Glomerular endothelial cell (primary cell): ENCODE measurements at regions not wholly inside any gene's neighbourhood (a gene's known extent, or its start where the extent isn't known, plus 50 kb on each side); places are given as distances from the start of the nearest gene placed in this dataset.

Experiments
- DNase-seq: peaks from one replicate; pipeline ENCODE4 v3.0.0-alpha.2; 2011; ENCODE audit warnings: low read depth, low spot score; ENCODE audit errors: extremely low read depth

- no peak for DNase-seq
Observed at GRCh38 chr4:89604951-89605350, 232.0 kb downstream of the SNCA start.

GRCh38 chr4:89599026-89599425 is 237.9 kb downstream of the SNCA start:
- no peak for DNase-seq

GRCh38 chr4:89598602-89599001 is 238.4 kb downstream of the SNCA start:
- no peak for DNase-seq

GRCh38 chr4:89595125-89595789 is 241.7 kb downstream of the SNCA start:
- DNase-seq, result no peak

- DNase-seq, result no peak
Observed at GRCh38 chr4:89590128-89590527, 246.8 kb downstream of the SNCA start.

- DNase-seq, result no peak
Observed at GRCh38 chr4:89588421-89588820, 248.5 kb downstream of the SNCA start.

GRCh38 chr4:89587364-89587763 is 249.6 kb downstream of the SNCA start:
- no peak for DNase-seq

GRCh38 chr4:89586864-89587263 is 250.1 kb downstream of the SNCA start:
- no peak for DNase-seq

- DNase-seq, result no peak
Observed at GRCh38 chr4:89586318-89586717, 250.6 kb downstream of the SNCA start.

GRCh38 chr4:89582756-89583505 is 254.0 kb downstream of the SNCA start:
- DNase-seq, result no peak

GRCh38 chr4:89579771-89580170 is 257.2 kb downstream of the SNCA start:
- DNase-seq, result no peak

- DNase-seq, result no peak
Observed at GRCh38 chr4:89576246-89576645, 260.7 kb downstream of the SNCA start.

GRCh38 chr4:89575840-89576239 is 261.1 kb downstream of the SNCA start:
- DNase-seq, result no peak

GRCh38 chr4:89574176-89574575 is 262.8 kb downstream of the SNCA start:
- DNase-seq, result no peak

- DNase-seq, result no peak
Observed at GRCh38 chr4:89573656-89574055, 263.3 kb downstream of the SNCA start.

GRCh38 chr4:89572224-89572858 is 264.6 kb downstream of the SNCA start:
- DNase-seq, result peak; percentile 72

- no peak for DNase-seq
Observed at GRCh38 chr4:89570931-89571330, 263.3 kb upstream of the GPRIN3 start.

GRCh38 chr4:89567936-89568335 is 260.3 kb upstream of the GPRIN3 start:
- DNase-seq, result no peak

- no peak for DNase-seq
Observed at GRCh38 chr4:89563431-89563830, 255.8 kb upstream of the GPRIN3 start.

GRCh38 chr4:89562746-89563145 is 255.1 kb upstream of the GPRIN3 start:
- DNase-seq, result no peak

GRCh38 chr4:89561048-89561447 is 253.4 kb upstream of the GPRIN3 start:
- no peak for DNase-seq

GRCh38 chr4:89558147-89558546 is 250.5 kb upstream of the GPRIN3 start:
- DNase-seq, result no peak
